Neural progenitor cell (in vitro differentiated cells): ENCODE measurements at regions not wholly inside any gene's neighbourhood (a gene's known extent, or its start where the extent isn't known, plus 50 kb on each side); places are given as distances from the start of the nearest gene placed in this dataset.

Experiments
- CTCF ChIP-seq: fragments of 200-600 bp; sonication (generic); IDR thresholded peaks from 2 replicates; pipeline ENCODE4 v1.5.1; 2017; ENCODE audit warnings: antibody characterized with exemption, mild to moderate bottlenecking
- EZH2 ChIP-seq: fragments of 200-600 bp; sonication (generic); IDR thresholded peaks from 2 replicates; pipeline ENCODE4 v1.6.1; 2017; ENCODE audit warnings: antibody characterized with exemption, mild to moderate bottlenecking, moderate library complexity
- EZH2phosphoT487 ChIP-seq: fragments of 200-600 bp; sonication (generic); IDR thresholded peaks from 2 replicates; pipeline ENCODE4 v1.6.1; 2017; ENCODE audit warnings: antibody characterized with exemption

GRCh38 chr7:25350041-25350440 lies 121.8 kb upstream of the NPVF start:
- TF ChIP-seq CTCF = no peak
- TF ChIP-seq EZH2phosphoT487 = no peak
- no peak for TF ChIP-seq EZH2
